ENCODE measurements at regions not wholly inside any gene's neighbourhood (a gene's known extent, or its start where the extent isn't known, plus 50 kb on each side); places are given as distances from the start of the nearest gene placed in this dataset.
A peak's percentile ranks its signal among the peaks of the same experiment; 100 is the strongest.

DNA sequence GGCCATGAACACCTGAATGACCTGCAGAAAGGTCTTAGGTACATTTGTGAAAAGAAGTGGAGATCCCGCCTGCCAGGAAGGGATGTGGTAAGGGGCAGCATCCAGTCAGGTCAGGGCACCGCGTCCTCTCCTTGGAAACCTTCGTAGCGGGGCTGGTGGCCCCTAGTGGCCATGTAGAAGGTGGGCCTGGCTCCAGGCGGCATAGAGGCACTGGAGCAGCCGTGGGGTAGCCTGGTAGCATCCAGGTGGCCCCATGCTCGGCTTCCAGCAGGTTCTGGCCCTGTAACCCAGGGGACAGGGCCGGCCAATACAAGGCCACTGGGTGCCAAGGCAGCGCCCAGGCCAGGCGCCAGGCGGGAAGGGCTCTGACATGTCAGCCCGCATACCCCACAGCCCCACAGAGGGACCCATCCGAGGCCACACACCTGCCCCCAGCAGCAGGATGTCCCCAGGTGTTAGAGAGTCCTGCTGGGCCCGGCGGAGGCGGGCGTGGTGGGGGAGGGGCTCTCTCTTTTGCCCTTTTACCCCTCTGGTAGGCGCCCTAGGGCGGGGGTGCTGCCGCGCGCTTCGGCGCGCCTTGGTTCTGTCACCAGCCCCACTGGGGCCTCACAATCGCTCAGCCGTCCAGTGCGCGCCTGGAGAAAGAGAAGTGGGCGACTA lies 58.3 kb upstream of the SPATA31E1 start:
- DNase-seq, result no peak

DNA sequence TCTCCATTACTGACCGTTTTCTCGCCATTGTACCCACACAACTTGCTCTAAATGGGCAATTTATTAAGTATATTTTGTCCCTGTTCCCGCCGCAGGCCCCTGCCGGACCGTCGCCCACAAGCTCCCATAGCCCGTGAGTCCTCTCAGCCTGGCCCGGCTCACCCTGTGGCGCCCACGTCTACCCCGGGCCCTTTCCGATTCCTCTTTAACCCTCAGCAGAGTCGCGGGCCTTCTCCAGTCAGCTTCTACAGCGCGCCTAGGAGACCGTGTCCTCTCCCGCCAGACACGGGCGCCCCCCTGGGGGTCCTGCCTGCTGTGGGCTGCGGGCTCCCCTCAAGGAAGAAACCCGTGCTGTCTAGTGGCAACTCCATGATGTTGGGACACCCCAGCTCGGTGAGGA lies 57.8 kb upstream of the SPATA31E1 start:
- DNase-seq, result no peak

DNA sequence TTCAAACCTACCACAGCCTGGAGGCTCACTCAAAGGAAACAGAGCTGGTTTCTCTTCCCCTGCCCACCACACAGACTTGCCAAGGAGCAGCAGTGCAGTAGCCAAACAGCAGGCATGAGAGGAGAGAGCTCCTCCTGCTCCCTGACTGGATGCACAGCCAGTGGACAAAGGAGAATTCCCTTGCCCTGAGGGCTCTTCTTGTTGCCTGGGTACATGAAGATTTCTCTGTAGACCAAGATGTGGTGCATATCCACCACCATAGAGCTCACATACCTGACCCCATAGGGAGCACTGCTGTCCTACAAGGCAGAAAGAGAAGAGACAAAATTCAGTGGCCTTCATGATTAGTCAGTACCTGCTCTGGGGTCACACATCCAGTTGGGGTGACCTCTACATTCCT lies 56.3 kb upstream of the SPATA31E1 start:
- no peak for DNase-seq

DNA sequence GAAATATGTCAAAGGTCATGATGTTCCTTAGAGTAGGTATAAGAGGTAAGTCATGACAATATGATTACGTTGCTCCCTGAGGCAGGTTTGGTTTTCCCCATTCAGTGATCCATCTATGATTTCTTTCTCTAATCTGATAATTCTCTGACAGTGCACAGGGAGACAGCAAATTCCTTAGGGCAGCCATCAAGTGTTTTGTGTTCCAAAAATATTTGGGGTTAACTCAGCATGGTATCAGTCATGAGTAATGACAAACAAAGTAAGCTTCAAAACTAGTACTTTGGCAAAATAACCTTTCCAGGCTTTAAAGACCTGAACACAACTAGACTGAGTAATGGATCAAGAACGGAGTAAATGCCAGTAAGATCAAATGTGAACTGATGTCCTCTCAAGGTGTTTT lies 55.3 kb upstream of the SPATA31E1 start:
- no peak for DNase-seq

DNA sequence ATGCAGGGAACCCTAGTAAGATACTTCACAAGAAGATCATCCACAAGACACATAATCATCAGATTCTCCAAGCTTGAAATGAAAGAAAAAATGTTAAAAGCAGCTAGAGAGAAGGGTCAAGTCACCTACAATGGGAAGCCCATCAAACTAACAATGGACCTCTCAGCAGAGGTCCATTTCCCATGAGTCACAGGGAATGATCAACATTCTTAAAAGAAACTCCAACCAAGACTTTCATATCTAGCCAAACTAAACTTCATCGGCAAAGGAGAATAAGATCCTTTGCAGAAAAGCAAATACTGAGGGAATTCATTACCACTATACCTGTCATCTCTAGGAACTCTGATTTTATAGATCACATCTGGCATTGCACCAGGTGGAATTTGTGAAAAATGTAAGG lies 52.9 kb upstream of the SPATA31E1 start:
- DNase-seq, result no peak

DNA sequence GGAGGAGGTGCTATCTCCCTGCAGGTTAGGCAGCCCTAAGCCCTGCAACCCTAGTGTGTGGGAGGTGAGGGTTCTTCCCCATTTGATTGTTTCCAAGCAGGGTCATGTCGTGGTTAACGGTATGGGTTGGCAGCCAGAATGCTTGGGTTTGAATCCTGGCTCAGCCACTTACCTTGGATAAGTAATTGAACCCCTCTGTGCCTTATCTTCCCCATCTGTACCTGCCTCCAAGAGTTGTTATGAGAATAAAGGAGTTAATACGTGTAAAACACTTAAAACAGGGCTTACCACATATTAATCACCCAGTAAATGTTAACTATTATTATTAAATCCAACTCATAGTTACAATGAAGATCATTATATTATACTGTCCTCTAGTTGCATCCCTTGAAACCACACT lies 52.2 kb upstream of the SPATA31E1 start:
- DNase-seq, result peak in 1 of 2 experiments; percentile 14

DNA sequence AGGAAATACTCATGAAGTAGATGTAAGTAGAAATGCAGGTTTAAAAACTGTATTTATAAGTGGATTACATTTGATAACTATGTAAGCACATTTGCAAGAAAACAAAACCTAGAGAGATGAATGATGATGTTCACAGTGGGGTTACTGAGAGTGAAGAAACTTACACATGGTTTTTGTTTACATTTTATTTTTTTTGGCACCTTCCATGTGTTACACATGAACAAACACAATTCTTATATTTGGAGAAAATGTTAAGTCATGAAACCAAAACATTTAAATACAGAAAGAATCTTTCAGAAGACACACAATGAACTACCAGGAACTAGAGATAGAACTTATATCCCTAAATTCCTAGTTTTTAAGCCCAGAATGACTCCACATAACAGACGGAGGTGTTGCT lies 51.5 kb upstream of the SPATA31E1 start:
- no peak for DNase-seq

Data from activated CD4-positive, alpha-beta T cell treated with anti-CD3 and anti-CD28 coated beads, Interleukin-2, amount 50 U/mL, for 48 hours (primary cell).